RWPE1 (cell line): ENCODE measurements at regions not wholly inside any gene's neighbourhood (a gene's known extent, or its start where the extent isn't known, plus 50 kb on each side); places are given as distances from the start of the nearest gene placed in this dataset.
A peak's percentile ranks its signal among the peaks of the same experiment; 100 is the strongest.

ENCODE experiments used
- CTCF ChIA-PET: fragments of 350-600 bp; sonication (Branson Sonifier 250); formaldehyde crosslinking; extraction: SDS; loops from one replicate; lab custom pipeline; 2021; lab: Yijun Ruan, JAX
- POLR2A ChIA-PET: fragments of 400-600 bp; formaldehyde crosslinking; extraction: SDS; loops from one replicate; lab custom pipeline; 2020; ENCODE audit warnings: antibody characterized with exemption; ENCODE audit not compliant: low non-redundant PET; lab: Yijun Ruan, JAX
- DNase-seq: peaks from one replicate; pipeline ENCODE4 v3.0.0; 2012; ENCODE audit warnings: low spot score
- H3K27ac ChIP-seq: fragments of 450-650 bp; 2 replicates; pipeline ENCODE4 v1.5.1; 2017
- TF ChIP-seq, protein P1 (sequence below): fragments of 450-650 bp; conservative IDR thresholded peaks from 2 replicates; pipeline ENCODE4 v1.5.1; 2017; ENCODE audit warnings: low read depth, mild to moderate bottlenecking

DNA sequence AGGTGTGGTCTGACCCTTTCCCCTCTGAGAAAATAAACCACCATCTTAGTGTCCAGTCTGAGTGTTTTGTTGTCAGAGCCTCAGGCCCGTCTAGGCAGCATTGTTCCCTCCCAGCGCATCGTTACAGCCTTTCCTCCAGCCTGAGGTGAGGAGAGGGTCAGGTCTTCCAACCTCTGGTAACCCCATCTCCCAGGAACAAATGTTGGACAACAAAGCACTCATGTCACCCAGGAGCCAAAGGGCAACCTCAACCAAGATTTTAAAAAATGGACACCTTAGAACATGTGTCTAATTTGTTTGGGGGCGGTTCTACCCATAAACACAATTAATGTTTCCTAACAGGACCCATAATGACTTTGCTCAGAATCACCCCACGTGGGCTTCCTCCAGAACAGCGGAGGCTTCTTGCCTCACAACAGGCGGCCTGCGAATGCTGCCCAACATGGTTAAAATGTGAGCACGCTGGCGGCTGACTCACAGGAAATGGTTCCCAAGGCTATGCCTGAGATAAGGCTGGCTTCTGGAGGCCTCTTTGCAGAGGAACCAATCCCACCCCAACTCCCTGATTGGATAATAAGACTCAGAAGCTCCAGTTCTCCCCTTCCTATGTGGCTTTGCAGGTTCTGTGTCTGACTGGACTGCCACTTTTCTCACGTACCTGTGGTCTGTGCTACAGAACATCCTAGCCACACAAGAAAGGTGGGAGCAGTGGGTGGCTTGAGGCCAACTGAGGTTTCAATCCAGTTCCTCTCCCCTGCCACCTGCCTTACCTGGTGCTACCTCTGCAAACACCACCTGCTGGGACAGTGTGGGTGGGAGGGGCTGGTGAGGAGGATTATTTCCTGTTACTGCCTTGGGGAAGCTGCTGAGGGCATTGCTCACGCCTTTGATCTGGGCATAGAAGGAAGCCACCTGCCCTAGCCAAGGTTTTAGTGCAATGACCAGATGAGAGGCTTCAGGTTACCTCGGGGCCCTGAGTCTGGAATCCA, 108.8 kb downstream of the B3GNT2 start:
- TF ChIP-seq, protein P1, sequence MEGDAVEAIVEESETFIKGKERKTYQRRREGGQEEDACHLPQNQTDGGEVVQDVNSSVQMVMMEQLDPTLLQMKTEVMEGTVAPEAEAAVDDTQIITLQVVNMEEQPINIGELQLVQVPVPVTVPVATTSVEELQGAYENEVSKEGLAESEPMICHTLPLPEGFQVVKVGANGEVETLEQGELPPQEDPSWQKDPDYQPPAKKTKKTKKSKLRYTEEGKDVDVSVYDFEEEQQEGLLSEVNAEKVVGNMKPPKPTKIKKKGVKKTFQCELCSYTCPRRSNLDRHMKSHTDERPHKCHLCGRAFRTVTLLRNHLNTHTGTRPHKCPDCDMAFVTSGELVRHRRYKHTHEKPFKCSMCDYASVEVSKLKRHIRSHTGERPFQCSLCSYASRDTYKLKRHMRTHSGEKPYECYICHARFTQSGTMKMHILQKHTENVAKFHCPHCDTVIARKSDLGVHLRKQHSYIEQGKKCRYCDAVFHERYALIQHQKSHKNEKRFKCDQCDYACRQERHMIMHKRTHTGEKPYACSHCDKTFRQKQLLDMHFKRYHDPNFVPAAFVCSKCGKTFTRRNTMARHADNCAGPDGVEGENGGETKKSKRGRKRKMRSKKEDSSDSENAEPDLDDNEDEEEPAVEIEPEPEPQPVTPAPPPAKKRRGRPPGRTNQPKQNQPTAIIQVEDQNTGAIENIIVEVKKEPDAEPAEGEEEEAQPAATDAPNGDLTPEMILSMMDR = no peak
- POLR2A ChIA-PET = no interaction called here
- CTCF ChIA-PET = no interaction called here
- no peak overlapping the region for H3K27ac ChIP-seq
- DNase-seq = peak; percentile 38

DNA sequence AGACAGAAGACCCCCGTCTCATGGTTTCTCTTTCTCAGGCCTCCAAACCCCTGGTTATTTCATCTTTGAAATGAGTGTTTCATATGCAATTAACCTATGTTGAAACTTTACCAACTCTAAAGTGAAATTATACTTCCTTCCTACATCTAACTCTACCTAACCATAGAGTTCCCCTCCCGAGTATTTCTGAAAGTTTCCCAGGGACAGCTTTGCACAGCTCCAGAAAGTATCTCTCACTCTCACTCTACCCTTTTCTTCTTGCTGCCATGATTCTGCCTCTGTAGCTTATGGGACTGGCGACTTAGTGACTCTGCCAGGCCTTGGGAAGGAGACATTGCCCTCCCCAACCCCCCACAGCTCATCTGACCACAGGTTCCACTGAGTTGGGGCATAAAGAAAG, 107.9 kb downstream of the B3GNT2 start:
- TF ChIP-seq, protein P1 = no peak
- CTCF ChIA-PET = no interaction called here
- POLR2A ChIA-PET = no interaction called here
- no peak for DNase-seq
- H3K27ac ChIP-seq = no peak overlapping the region

DNA sequence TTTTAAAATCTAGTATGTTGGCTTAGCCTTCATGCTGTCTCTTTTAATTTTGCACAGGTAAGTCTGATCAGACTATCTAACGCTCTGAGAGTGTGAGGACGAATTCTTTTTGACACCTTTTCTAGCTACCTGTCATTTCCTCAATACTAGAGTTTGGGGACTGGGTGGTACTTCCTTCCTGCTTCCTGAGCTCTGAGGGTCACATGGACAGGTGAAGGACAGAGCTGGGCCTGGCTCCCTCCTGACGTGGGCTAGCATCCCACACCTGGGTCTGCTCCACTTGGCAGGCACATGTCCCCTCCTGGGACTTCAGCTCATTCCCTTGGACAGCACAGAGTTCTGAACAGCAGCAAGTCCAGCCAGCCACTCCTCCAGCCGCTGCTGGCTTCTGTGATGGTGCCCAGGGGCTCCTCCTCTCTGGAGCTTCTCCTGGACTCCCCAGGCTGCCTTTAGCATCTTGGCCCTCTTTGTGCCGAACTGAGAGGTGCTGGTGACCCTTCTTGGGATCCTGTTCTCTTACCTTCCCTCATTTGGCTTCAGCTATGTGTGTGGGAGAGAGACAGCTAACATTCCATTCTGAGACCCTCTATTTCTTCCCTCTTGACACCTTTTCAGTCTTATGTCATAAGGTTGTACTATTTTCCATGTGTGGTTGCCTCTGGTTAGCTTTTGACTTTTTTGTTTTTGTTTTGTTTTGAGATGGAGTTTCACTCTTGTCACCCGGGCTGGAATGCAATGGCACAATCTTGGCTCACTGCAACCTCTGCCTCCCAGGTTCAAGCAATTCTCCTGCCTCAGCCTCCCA, 106.9 kb downstream of the B3GNT2 start:
- CTCF ChIA-PET = interaction anchor here (0.6 kb wide), 1 partner anchor 70 kb away, joined by 7 read pairs; no protein-coding TSS in a partner anchor
- POLR2A ChIA-PET = no interaction called here
- no peak overlapping the region for H3K27ac ChIP-seq
- no peak for DNase-seq
- TF ChIP-seq, protein P1 = no peak

DNA sequence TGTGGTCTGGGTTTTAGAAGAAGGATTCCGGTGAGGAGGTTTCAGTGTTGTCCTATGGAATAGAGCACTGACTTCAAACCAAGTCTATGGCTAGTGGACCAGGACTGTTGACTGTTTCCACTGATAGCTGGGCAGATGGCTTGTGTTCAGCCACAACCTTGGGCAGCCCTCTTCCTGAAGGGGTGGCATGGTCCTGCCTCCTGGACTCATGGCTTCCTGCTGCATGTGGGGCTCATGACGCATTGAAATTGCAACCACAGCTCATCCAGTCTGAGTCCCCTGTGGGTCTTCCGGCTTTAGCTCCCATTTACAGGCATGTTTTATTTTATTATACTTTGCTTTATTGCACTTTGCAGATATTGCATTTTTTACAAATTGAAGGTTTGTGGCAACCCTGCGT, 105.0 kb downstream of the B3GNT2 start:
- POLR2A ChIA-PET = no interaction called here
- TF ChIP-seq, protein P1 = no peak
- CTCF ChIA-PET = no interaction called here

DNA sequence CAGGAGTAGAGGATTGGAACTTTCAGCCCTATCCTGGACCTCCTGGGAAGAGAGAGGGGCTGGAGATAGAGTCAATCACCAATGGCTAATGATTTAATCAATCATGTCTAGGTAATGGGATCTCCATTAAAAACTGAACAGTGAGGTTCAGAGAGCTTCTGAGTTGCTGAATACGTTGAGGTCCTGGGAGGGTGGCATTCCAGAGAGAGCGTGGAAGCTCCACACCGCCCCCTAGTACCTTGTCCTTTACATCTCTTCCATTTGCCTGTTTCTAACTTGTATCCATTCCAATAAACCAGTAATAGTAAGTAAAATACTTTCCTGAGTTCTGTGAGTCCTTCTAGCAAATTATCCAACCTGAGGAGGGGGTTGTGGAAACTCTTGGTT, 101.7 kb downstream of the B3GNT2 start:
- TF ChIP-seq, protein P1 = no peak
- ChIA-PET POLR2A (no interaction called here), CTCF (no interaction called here)
- no peak overlapping the region for H3K27ac ChIP-seq
- DNase-seq = no peak

More for the DNA sequence above, 105.0 kb downstream of the B3GNT2 start:
- no peak overlapping the region for H3K27ac ChIP-seq
- DNase-seq = no peak
